GM23338 (cell line): ENCODE measurements at regions not wholly inside any gene's neighbourhood (a gene's known extent, or its start where the extent isn't known, plus 50 kb on each side); places are given as distances from the start of the nearest gene placed in this dataset.

Experiments used
- ATAC-seq: fragments of 200-7000 bp; cut with Tn5 transposase; 3 replicates; pipeline ENCODE4 v1.9.1; 2020
- DNase-seq: peaks from one replicate; pipeline ENCODE4 v3.0.0-alpha.2; 2015; ENCODE audit warnings: low spot score
- H2AFZ ChIP-seq: fragments of 200-600 bp; sonication (generic); 2 replicates; pipeline ENCODE4 v1.8.0; 2016; ENCODE audit warnings: antibody characterized with exemption, mild to moderate bottlenecking, moderate library complexity
- H3F3A ChIP-seq: fragments of 200-600 bp; sonication (generic); replicated peaks from 2 replicates; pipeline ENCODE4 v1.8.0; 2017; ENCODE audit warnings: antibody characterized with exemption, mixed run types, low read depth
- H3K27ac ChIP-seq: fragments of 200-600 bp; sonication (generic); 2 replicates; pipeline ENCODE4 v1.6.1; 2016; ENCODE audit warnings: low read depth
- H3K27me3 ChIP-seq: fragments of 200-600 bp; sonication (generic); 2 replicates; pipeline ENCODE4 v1.8.0; 2016; ENCODE audit warnings: mild to moderate bottlenecking, mixed run types, moderate library complexity; ENCODE audit not compliant: insufficient read depth
- H3K36me3 ChIP-seq: fragments of 200-600 bp; sonication (generic); 2 replicates; pipeline ENCODE4 v1.8.0; 2016; ENCODE audit warnings: mild to moderate bottlenecking; ENCODE audit not compliant: insufficient read depth
- H3K4me1 ChIP-seq: fragments of 200-600 bp; sonication (generic); 2 replicates; pipeline ENCODE4 v1.8.0; 2016; ENCODE audit warnings: mild to moderate bottlenecking, moderate library complexity; ENCODE audit not compliant: insufficient read depth
- H3K4me2 ChIP-seq: fragments of 200-600 bp; sonication (generic); 2 replicates; pipeline ENCODE4 v1.7.1; 2017; ENCODE audit warnings: mixed run types
- H3K4me3 ChIP-seq: fragments of 200-600 bp; sonication (generic); 2 replicates; pipeline ENCODE4 v1.6.1; 2016; ENCODE audit warnings: mixed run types
- H3K79me2 ChIP-seq: fragments of 200-600 bp; sonication (generic); replicated peaks from 2 replicates; pipeline ENCODE4 v1.8.0; 2017; ENCODE audit warnings: mild to moderate bottlenecking; ENCODE audit not compliant: insufficient read depth
- H3K9me2 ChIP-seq: fragments of 200-600 bp; sonication (generic); 2 replicates; pipeline ENCODE4 v1.8.0; 2017; ENCODE audit not compliant: insufficient read depth
- H4K20me1 ChIP-seq: fragments of 200-600 bp; sonication (generic); replicated peaks from 2 replicates; pipeline ENCODE4 v1.8.0; 2017; ENCODE audit warnings: mild to moderate bottlenecking; ENCODE audit not compliant: insufficient read depth
- H3K27ac Mint-ChIP-seq: 2 replicates; pipeline ENCODE4 v1.8.0; 2020; ENCODE audit warnings: inconsistent platforms, mild to moderate bottlenecking, moderate library complexity, mixed read lengths
- H3K27me3 Mint-ChIP-seq: 3 replicates; pipeline ENCODE4 v1.8.0; 2022; ENCODE audit warnings: low read depth, mild to moderate bottlenecking, moderate library complexity, mixed read lengths, inconsistent platforms; ENCODE audit not compliant: insufficient read depth, poor library complexity
- H3K36me3 Mint-ChIP-seq: 3 replicates; pipeline ENCODE4 v1.8.0; 2021; ENCODE audit warnings: low read depth, mild to moderate bottlenecking, inconsistent platforms, moderate library complexity, mixed read lengths
- H3K4me1 Mint-ChIP-seq: 3 replicates; pipeline ENCODE4 v1.8.0; 2020; ENCODE audit warnings: mild to moderate bottlenecking, inconsistent platforms, mixed read lengths
- H3K4me3 Mint-ChIP-seq: 3 replicates; pipeline ENCODE4 v1.8.0; 2021; ENCODE audit warnings: moderate library complexity, mild to moderate bottlenecking, inconsistent platforms, mixed read lengths
- H3K9me3 Mint-ChIP-seq: 3 replicates; pipeline ENCODE4 v1.8.0; 2020; ENCODE audit warnings: moderate library complexity, mild to moderate bottlenecking, inconsistent platforms, mixed read lengths
- CREB1 ChIP-seq: fragments of 250-450 bp; sonication (Bioruptor Pico); IDR thresholded peaks from 2 replicates; pipeline ENCODE4 v1.5.0; 2020; ENCODE audit warnings: low read depth, mild to moderate bottlenecking, moderate library complexity
- CTCF ChIP-seq, 2 experiments: fragments of 200-600 bp in 1 of 2; sonication (generic) in 1 of 2; conservative IDR thresholded peaks; 2 replicates each; pipeline versions ENCODE4 v1.5.1 to v1.6.1; 2016 to 2017; ENCODE audit warnings: antibody characterized with exemption in 2 of 2, low read depth in 2 of 2, mild to moderate bottlenecking in 2 of 2, moderate library complexity in 1 of 2
- ETS1 ChIP-seq: IDR thresholded peaks from 2 replicates; pipeline ENCODE4 v1.6.1; 2016; ENCODE audit warnings: antibody characterized with exemption
- EZH2 ChIP-seq: fragments of 200-600 bp; sonication (generic); IDR thresholded peaks from one replicate; pipeline ENCODE4 v1.8.0; 2017; ENCODE audit warnings: antibody characterized with exemption, mild to moderate bottlenecking, low read depth; ENCODE audit not compliant: unreplicated experiment
- EZH2phosphoT487 ChIP-seq: fragments of 200-600 bp; sonication (generic); IDR thresholded peaks from one replicate; pipeline ENCODE4 v1.8.1; 2018; ENCODE audit warnings: antibody characterized with exemption; ENCODE audit not compliant: unreplicated experiment
- JUNB ChIP-seq: IDR thresholded peaks from one replicate; pipeline ENCODE4 v1.6.1; 2016; ENCODE audit warnings: antibody characterized with exemption; ENCODE audit not compliant: unreplicated experiment
- NANOG ChIP-seq: IDR thresholded peaks from 2 replicates; pipeline ENCODE4 v1.6.1; 2016; ENCODE audit warnings: antibody characterized with exemption, borderline replicate concordance
- POLR2AphosphoS5 ChIP-seq: IDR thresholded peaks from 2 replicates; pipeline ENCODE4 v1.6.1; 2016; ENCODE audit warnings: antibody characterized with exemption, low read depth
- STAT1 ChIP-seq: IDR thresholded peaks from one replicate; pipeline ENCODE4 v1.6.1; 2016; ENCODE audit warnings: antibody characterized with exemption; ENCODE audit not compliant: unreplicated experiment
- ZNF331 ChIP-seq: fragments of 250-450 bp; sonication (Bioruptor Pico); IDR thresholded peaks from 2 replicates; pipeline ENCODE4 v1.5.0; 2020; ENCODE audit warnings: low read depth, mild to moderate bottlenecking, moderate library complexity
- ZNF462 ChIP-seq: fragments of 250-450 bp; sonication (Bioruptor Pico); IDR thresholded peaks from 2 replicates; pipeline ENCODE4 v1.5.0; 2020; ENCODE audit warnings: mild to moderate bottlenecking, moderate library complexity

- TF ChIP-seq EZH2phosphoT487 (no peak), CREB1 (CRISPR knock-in tag) (no peak), CTCF (conservative IDR thresholded peaks at IDR 0.05; ENCODE audit: low read depth in 2 of 2) (no peak), POLR2AphosphoS5 (no peak)
Measured at GRCh38 chr9:82170866-82171265, 182.3 kb downstream of the SPATA31D1 start (continued).

- Mint-ChIP-seq H3K4me3 (no peak overlapping the region), H3K4me1 (peaks cover 17% of the 10 kb centered on the region), H3K9me3 (no peaks in the 10 kb centered on the region), H3K36me3 (no peaks in the 10 kb centered on the region), H3K27me3 (peaks cover 6% of the 10 kb centered on the region), H3K27ac (0 out of 2 replicates have a peak overlapping the region, but pooled peaks have one; percentile 23)
- no peaks in the 10 kb centered on the region for H4K20me1 ChIP-seq
- H3F3A ChIP-seq = no peaks in the 10 kb centered on the region
- H3K27me3 ChIP-seq = no peaks in the 10 kb centered on the region
- peaks cover 14% of the 10 kb centered on the region for H3K4me1 ChIP-seq
- DNase-seq = no peak
- no peak for ATAC-seq
- H3K4me2 ChIP-seq = no peak overlapping the region
- H3K36me3 ChIP-seq = no peaks in the 10 kb centered on the region
- no peak overlapping the region for H3K27ac ChIP-seq
- no peak overlapping the region for H3K4me3 ChIP-seq
- H2AFZ ChIP-seq = no peak overlapping the region
- H3K9me2 ChIP-seq = 0 out of 2 replicates have a peak, but pooled peaks cover 3% of the 10 kb centered on the region
- H3K79me2 ChIP-seq = no peaks in the 10 kb centered on the region
- TF ChIP-seq EZH2phosphoT487 = no peak
- no peak for TF ChIP-seq CREB1 (CRISPR knock-in tag)
- no peak for TF ChIP-seq POLR2AphosphoS5
- TF ChIP-seq EZH2 = no peak
- no peak for TF ChIP-seq CTCF (conservative IDR thresholded peaks at IDR 0.05; ENCODE audit: low read depth in 2 of 2)
- no peak for TF ChIP-seq JUNB
- no peak for TF ChIP-seq ZNF331 (CRISPR knock-in tag)
- TF ChIP-seq NANOG = no peak
- TF ChIP-seq ETS1 = no peak
- no peak for TF ChIP-seq ZNF462 (CRISPR knock-in tag)
- no peak for TF ChIP-seq STAT1
Measured at GRCh38 chr9:82171271-82171670, 182.7 kb downstream of the SPATA31D1 start.
